ENCODE measurements at regions not wholly inside any gene's neighbourhood (a gene's known extent, or its start where the extent isn't known, plus 50 kb on each side); places are given as distances from the start of the nearest gene placed in this dataset.

GRCh38 chr5:91302958-91303357 lies 80.2 kb downstream of the ARRDC3 start:
- H3K9me1 ChIP-seq (ENCODE audit: control insufficient read depth, extremely low read depth, insufficient read depth, low read length) = no peaks in the 10 kb centered on the region
- TF ChIP-seq EZH2 (IDR thresholded peaks at IDR 0.05; ENCODE audit: low read length) = no peak
- TF ChIP-seq CTCF (optimal IDR thresholded peaks at IDR 0.05 in 1 of 3, IDR thresholded peaks at IDR 0.05 in 1 of 3, conservative IDR thresholded peaks at IDR 0.05 in 1 of 3; ENCODE audit: extremely low read depth in 1 of 3, insufficient read depth in 2 of 3, low read length in 3 of 3) = no peak
- no peak overlapping the region for H3K4me3 ChIP-seq (ENCODE audit: control insufficient read depth in 2 of 3, extremely low read depth in 1 of 3, insufficient read depth in 2 of 3, low read depth in 1 of 3, low read length in 3 of 3)
- dilution Hi-C loops (cut with MboI; ENCODE audit: extremely low pct_ligation_motif_present, low sequenced_read_pairs) = no loop called here
- H2AFZ ChIP-seq (ENCODE audit: control insufficient read depth, low read length) = no peak overlapping the region
- H3K27me3 ChIP-seq (ENCODE audit: control insufficient read depth, extremely low read depth, insufficient read depth, low read length) = no peaks in the 10 kb centered on the region
- FAIRE-seq (no peak), DNase-seq (ENCODE audit: low read depth, low spot score) (no peak)
- no peaks in the 10 kb centered on the region for H4K20me1 ChIP-seq (ENCODE audit: control insufficient read depth, extremely low read depth, insufficient read depth, low read length)
- H3K9me3 ChIP-seq (ENCODE audit: control insufficient read depth, low read depth, low read length) = no peaks in the 10 kb centered on the region
- H3K36me3 ChIP-seq (ENCODE audit: control insufficient read depth in 2 of 2, extremely low read depth in 1 of 2, insufficient read depth in 2 of 2, low read length in 2 of 2) = no peaks in the 10 kb centered on the region
- no peak overlapping the region for H3K27ac ChIP-seq (ENCODE audit: control insufficient read depth, insufficient read depth, low read length)
- no peak overlapping the region for H3K9ac ChIP-seq (ENCODE audit: control insufficient read depth, extremely low read depth, insufficient read depth, low read length)
- no peaks in the 10 kb centered on the region for H3K79me2 ChIP-seq (ENCODE audit: control insufficient read depth, insufficient read depth, low read length)
- H3K4me1 ChIP-seq (ENCODE audit: control insufficient read depth, extremely low read depth, insufficient read depth, low read length) = peaks cover 7% of the 10 kb centered on the region
- H3K4me2 ChIP-seq (ENCODE audit: control insufficient read depth, extremely low read depth, insufficient read depth, low read depth, low read length) = no peak overlapping the region

- no peaks in the 10 kb centered on the region for H3K9me1 ChIP-seq (ENCODE audit: control insufficient read depth, extremely low read depth, insufficient read depth, low read length)
- H3K9me3 ChIP-seq (ENCODE audit: control insufficient read depth, low read depth, low read length) = no peaks in the 10 kb centered on the region
- no peak for FAIRE-seq
- no peak overlapping the region for H3K4me3 ChIP-seq (ENCODE audit: control insufficient read depth in 2 of 3, extremely low read depth in 1 of 3, insufficient read depth in 2 of 3, low read depth in 1 of 3, low read length in 3 of 3)
- DNase-seq (ENCODE audit: low read depth, low spot score) = no peak
- peaks cover 7% of the 10 kb centered on the region for H3K4me1 ChIP-seq (ENCODE audit: control insufficient read depth, extremely low read depth, insufficient read depth, low read length)
- no peaks in the 10 kb centered on the region for H4K20me1 ChIP-seq (ENCODE audit: control insufficient read depth, extremely low read depth, insufficient read depth, low read length)
- H2AFZ ChIP-seq (ENCODE audit: control insufficient read depth, low read length) = no peak overlapping the region
- TF ChIP-seq EZH2 (IDR thresholded peaks at IDR 0.05; ENCODE audit: low read length) = no peak
- TF ChIP-seq CTCF (optimal IDR thresholded peaks at IDR 0.05 in 1 of 3, IDR thresholded peaks at IDR 0.05 in 1 of 3, conservative IDR thresholded peaks at IDR 0.05 in 1 of 3; ENCODE audit: extremely low read depth in 1 of 3, insufficient read depth in 2 of 3, low read length in 3 of 3) = no peak
- no peak overlapping the region for H3K4me2 ChIP-seq (ENCODE audit: control insufficient read depth, extremely low read depth, insufficient read depth, low read depth, low read length)
- no peaks in the 10 kb centered on the region for H3K36me3 ChIP-seq (ENCODE audit: control insufficient read depth in 2 of 2, extremely low read depth in 1 of 2, insufficient read depth in 2 of 2, low read length in 2 of 2)
- no peak overlapping the region for H3K9ac ChIP-seq (ENCODE audit: control insufficient read depth, extremely low read depth, insufficient read depth, low read length)
- no peaks in the 10 kb centered on the region for H3K27me3 ChIP-seq (ENCODE audit: control insufficient read depth, extremely low read depth, insufficient read depth, low read length)
- dilution Hi-C loops (cut with MboI; ENCODE audit: extremely low pct_ligation_motif_present, low sequenced_read_pairs) = no loop called here
- no peaks in the 10 kb centered on the region for H3K79me2 ChIP-seq (ENCODE audit: control insufficient read depth, insufficient read depth, low read length)
- no peak overlapping the region for H3K27ac ChIP-seq (ENCODE audit: control insufficient read depth, insufficient read depth, low read length)
Observed at GRCh38 chr5:91302305-91302704, 80.8 kb downstream of the ARRDC3 start.
